IgD-negative memory B cell (primary cell): ENCODE measurements at regions not wholly inside any gene's neighbourhood (a gene's known extent, or its start where the extent isn't known, plus 50 kb on each side); places are given as distances from the start of the nearest gene placed in this dataset.

ENCODE experiments used
- H3K27ac Mint-ChIP-seq, 3 donors: one replicate each; pipeline ENCODE4 v1.8.0; 2020 to 2022; ENCODE audit warnings: mild to moderate bottlenecking in 3 of 3, mixed read lengths in 3 of 3, moderate library complexity in 1 of 3
- H3K27me3 Mint-ChIP-seq: one replicate; pipeline ENCODE4 v1.8.0; 2021; ENCODE audit warnings: mixed read lengths
- H3K36me3 Mint-ChIP-seq: one replicate; pipeline ENCODE4 v1.8.0; 2020; ENCODE audit warnings: mild to moderate bottlenecking, mixed read lengths
- H3K4me1 Mint-ChIP-seq, 3 donors: one replicate each; pipeline ENCODE4 v1.8.0; 2020 to 2022; ENCODE audit warnings: mixed read lengths in 3 of 3, mild to moderate bottlenecking in 1 of 3
- H3K4me3 Mint-ChIP-seq, 4 donors: one replicate each; pipeline ENCODE4 v1.8.0; 2020 to 2022; ENCODE audit warnings: mild to moderate bottlenecking in 4 of 4, mixed read lengths in 4 of 4, moderate library complexity in 3 of 4
- H3K9me3 Mint-ChIP-seq, 3 donors: one replicate each; pipeline ENCODE4 v1.8.0; 2020 to 2021; ENCODE audit warnings: mixed read lengths in 3 of 3, mild to moderate bottlenecking in 1 of 3

DNA sequence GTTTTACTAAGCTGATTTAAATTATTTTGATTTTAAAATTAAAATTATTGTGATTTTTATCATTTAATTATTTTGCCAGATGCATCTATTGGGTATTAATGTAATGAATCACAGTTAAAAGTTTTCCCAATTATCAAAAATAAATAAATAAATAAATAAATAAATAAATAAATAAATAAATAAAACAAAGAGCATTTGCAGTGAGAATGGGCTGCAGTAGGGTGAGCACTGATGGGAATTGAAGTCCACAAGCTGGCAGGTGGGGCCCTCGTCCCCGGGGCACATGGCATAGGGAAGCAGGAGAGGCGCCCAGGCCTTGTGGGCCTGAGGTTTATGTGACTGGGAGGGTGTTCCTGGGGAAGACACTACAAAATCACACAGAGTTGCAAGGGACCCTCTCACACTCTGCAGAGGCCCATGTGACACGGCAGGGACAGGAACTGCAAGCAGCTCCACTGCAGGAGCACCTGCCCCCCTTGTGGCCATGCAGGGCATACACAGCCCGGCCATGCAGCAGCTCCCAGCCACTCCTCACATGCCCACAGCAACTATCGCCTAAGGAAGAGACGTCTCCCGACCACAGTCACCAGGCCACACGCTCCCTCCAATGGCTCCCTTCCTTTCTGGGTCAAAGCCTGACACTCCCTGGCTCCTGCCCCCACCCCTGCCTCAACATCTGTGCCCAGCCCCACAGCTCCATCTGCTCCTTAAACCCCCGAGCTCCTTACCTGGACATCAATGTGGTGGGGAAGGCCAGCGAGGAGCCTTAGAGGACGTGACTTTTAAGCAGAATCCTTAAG lies 256.3 kb upstream of the SFSWAP start:
- Mint-ChIP-seq H3K4me1 (peaks cover 0 to 2% (median 0%) of the 10 kb centered on the region in 3 donors), H3K9me3 (peaks cover 1 to 13% (median 1%) of the 10 kb centered on the region in 3 donors), H3K36me3 (no peaks in the 10 kb centered on the region), H3K4me3 (no peak overlapping the region), H3K27me3 (peaks cover 10% of the 10 kb centered on the region), H3K27ac (no peak overlapping the region)

DNA sequence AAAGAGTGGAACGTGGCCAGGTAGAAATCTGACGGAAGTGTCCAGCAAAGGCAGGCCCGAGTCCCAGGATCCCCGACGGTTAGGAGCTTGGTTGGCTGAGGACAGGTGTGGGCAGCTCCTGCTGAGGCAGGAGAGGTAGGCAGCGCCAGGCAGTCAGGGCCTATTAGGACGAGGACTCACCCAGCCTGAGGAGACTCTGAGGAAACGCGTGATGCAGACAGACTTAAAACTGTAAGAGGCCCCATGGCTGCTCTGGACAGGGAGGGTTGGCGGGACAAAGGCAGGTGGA lies 255.7 kb upstream of the SFSWAP start:
- Mint-ChIP-seq H3K9me3 (peaks cover 1 to 13% (median 1%) of the 10 kb centered on the region in 3 donors), H3K4me1 (peaks cover 0 to 2% (median 0%) of the 10 kb centered on the region in 3 donors), H3K27me3 (peaks cover 14% of the 10 kb centered on the region), H3K27ac (no peak overlapping the region), H3K4me3 (no peak overlapping the region), H3K36me3 (no peaks in the 10 kb centered on the region)

DNA sequence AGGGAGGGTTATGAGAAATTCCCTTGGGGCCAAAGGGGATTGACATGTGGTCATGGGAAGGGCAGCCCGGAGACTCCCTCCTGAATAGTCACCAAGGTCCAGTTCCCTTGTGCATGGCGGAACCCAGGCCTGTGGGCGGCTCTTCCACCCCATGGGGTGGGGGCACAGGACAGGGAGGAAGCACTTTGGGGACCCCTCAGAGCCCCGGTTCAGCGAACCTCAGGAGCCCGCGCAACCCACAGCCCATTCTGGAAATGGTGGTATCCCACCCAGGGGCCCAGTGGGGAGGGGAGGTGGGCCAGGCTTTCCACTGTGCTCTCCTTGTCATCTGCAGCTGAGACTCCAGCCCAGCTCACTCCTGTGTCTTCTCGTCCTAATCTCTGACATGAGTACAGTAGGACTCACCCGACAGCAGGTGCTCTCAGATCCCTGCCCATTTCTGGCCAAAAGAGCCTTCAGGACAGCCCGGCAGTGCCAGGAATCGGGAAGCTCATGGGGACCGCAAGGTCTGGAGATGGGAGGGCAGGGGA lies 255.2 kb upstream of the SFSWAP start:
- H3K27ac Mint-ChIP-seq = no peak overlapping the region
- H3K27me3 Mint-ChIP-seq = peaks cover 18% of the 10 kb centered on the region
- peaks cover 1 to 10% (median 1%) of the 10 kb centered on the region in 3 donors for H3K9me3 Mint-ChIP-seq
- H3K4me1 Mint-ChIP-seq = peaks cover 0 to 2% (median 0%) of the 10 kb centered on the region in 3 donors
- no peak overlapping the region for H3K4me3 Mint-ChIP-seq
- H3K36me3 Mint-ChIP-seq = no peaks in the 10 kb centered on the region

DNA sequence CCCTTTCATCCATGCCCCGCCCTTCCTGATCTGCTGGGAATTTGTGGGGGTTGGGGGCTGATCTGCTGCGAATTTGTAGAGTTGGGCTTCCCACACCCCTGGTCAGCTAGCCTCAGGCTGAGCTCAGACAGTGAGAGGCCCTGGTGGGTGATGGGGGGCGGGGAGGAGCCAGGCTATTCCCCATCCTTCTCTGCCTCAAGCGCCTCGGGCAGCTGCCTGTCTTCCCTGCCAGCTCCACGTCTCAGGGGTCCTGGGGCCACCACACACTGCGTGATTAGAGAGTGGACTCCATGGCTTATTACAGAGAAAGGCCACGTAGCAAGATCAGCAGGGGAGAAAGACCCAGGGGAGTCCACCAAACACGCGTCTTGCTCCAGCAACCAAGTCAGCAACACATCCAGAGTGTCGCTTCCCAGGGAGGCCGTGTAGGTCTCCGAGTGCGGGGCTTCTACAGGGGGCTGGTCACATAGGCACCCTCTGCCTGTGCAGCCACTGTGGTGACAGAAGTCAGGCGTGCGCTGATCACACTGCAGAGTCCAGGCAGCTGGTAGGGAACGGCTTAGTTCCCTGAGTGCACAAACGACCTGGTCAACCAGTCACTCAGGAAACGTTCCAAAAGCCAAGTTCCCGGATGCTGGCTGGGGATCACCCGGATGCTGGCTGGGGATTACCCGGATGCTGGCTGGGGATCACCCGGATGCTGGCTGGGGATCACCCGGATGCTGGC lies 254.4 kb upstream of the SFSWAP start:
- Mint-ChIP-seq H3K4me3 (no peak overlapping the region), H3K9me3 (peaks cover 0 to 5% (median 1%) of the 10 kb centered on the region in 3 donors), H3K36me3 (no peaks in the 10 kb centered on the region), H3K27ac (no peak overlapping the region), H3K4me1 (peaks cover 0 to 2% (median 0%) of the 10 kb centered on the region in 3 donors), H3K27me3 (peaks cover 20% of the 10 kb centered on the region)

DNA sequence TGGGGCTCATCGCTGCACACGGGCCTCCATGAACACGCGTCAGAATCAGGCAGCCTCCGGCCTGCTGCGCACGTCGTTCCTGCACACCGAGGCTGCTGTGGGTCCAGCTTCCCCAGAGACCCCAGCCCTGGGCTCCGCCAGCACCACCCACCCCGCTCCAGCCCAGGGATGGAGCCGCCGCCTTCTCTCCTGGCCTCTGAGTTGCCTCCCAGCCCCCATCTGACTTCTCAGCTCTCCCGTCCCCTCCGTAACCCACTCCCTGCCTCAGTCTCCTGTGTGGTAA lies 253.9 kb upstream of the SFSWAP start:
- H3K27ac Mint-ChIP-seq = no peak overlapping the region
- no peaks in the 10 kb centered on the region for H3K36me3 Mint-ChIP-seq
- H3K9me3 Mint-ChIP-seq = peaks cover 0 to 2% (median 1%) of the 10 kb centered on the region in 3 donors
- H3K4me1 Mint-ChIP-seq = peaks cover 0 to 2% (median 0%) of the 10 kb centered on the region in 3 donors
- peaks cover 20% of the 10 kb centered on the region for H3K27me3 Mint-ChIP-seq
- no peak overlapping the region for H3K4me3 Mint-ChIP-seq

DNA sequence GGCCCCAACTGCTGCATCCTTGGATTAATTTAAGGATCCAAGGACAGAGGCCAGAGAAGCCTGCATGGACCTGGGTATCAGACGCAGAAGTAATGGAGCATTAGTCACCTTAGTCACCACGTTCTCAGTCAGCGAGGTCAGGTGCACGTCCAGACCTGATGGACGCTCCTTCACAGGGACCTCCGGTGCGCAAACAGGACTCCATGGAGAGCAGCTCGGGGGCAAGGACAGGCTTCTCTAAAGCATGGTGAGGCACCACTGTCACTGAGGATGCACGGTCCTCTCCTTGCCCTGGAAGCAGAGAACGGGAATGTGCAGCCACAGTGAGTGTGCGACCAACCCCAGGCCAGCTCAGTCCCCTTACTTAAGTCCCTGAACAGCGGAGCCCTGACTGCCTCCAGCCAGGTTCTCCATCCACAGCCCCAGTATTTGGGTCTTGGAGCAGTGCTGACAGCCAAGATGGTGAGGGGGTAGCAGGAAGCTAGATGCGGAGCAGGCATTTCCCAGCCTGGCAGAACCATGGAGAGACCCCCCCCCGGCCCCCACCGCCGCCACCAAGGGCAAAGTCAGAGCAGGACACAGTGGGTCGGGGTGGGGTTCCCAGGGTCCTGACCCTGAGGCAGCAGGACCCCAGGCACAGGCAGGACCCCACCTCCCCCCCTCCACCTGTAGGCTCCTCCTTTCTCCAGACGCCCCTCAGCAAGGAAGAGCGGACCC lies 253.4 kb upstream of the SFSWAP start:
- no peaks in the 10 kb centered on the region for H3K36me3 Mint-ChIP-seq
- H3K4me3 Mint-ChIP-seq = no peak overlapping the region
- peaks cover 21% of the 10 kb centered on the region for H3K27me3 Mint-ChIP-seq
- peaks cover 0 to 2% (median 0%) of the 10 kb centered on the region in 3 donors for H3K4me1 Mint-ChIP-seq
- H3K27ac Mint-ChIP-seq = no peak overlapping the region
- peaks cover 0 to 6% (median 1%) of the 10 kb centered on the region in 3 donors for H3K9me3 Mint-ChIP-seq

DNA sequence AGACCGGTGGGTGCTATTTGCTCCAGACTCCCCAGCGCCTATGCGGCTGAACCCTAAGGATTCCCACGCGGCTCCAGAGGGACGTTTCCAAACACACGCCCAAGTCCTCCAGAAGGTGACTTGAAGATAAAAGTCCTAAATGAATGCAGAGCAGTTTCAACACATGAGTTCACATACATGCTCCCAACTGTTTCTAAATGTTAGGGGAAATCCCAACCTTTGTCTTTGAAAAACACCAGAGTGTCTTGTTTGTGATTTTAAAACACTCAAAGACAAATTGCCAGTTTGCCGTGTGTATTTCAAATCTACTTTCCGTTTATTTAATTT lies 252.9 kb upstream of the SFSWAP start:
- H3K27me3 Mint-ChIP-seq = peaks cover 21% of the 10 kb centered on the region
- H3K9me3 Mint-ChIP-seq = peaks cover 0 to 6% (median 1%) of the 10 kb centered on the region in 3 donors
- H3K4me3 Mint-ChIP-seq = no peak overlapping the region
- H3K27ac Mint-ChIP-seq = no peak overlapping the region
- H3K36me3 Mint-ChIP-seq = no peaks in the 10 kb centered on the region
- peaks cover 0 to 2% (median 0%) of the 10 kb centered on the region in 3 donors for H3K4me1 Mint-ChIP-seq

DNA sequence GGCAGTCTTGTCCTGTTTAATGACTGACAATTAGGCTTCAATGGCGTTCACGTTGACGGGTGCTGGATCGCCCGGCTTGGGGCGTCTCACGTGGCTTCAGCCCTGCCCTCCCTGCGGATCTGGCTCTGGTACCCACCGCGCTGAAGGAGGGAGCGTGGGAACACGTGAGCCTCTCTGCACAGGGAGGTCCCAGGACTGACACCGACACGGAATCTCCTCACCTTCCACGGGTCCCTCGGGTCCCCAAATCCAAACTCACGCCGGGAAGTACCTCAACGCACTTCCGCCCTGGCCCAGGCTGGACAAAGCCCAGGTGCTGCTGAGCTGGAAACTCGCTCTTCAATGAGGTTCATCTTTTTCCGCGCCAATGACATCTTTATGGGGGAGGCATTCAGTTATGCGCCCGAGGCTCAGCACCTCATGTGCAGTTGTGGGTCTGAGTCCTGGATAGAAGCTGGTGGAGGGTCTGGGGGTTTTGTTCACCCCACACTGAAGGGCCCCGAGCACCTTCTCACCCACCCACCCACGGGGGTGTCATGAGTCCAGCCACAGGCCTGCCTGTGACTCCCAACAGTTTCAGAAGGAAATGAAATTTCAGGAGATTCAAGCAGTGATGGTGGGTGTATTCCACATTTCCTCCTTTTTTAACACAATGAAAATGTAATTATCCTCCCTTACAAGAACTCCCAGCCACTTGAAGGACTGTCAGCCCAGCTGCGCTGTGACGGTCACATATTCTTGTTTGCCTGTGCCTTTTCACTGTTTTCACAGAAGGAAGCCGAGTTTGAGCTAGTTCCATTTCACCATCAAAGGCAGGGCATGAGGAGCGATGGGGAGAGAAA lies 251.7 kb upstream of the SFSWAP start:
- H3K27me3 Mint-ChIP-seq = peaks cover 21% of the 10 kb centered on the region

DNA sequence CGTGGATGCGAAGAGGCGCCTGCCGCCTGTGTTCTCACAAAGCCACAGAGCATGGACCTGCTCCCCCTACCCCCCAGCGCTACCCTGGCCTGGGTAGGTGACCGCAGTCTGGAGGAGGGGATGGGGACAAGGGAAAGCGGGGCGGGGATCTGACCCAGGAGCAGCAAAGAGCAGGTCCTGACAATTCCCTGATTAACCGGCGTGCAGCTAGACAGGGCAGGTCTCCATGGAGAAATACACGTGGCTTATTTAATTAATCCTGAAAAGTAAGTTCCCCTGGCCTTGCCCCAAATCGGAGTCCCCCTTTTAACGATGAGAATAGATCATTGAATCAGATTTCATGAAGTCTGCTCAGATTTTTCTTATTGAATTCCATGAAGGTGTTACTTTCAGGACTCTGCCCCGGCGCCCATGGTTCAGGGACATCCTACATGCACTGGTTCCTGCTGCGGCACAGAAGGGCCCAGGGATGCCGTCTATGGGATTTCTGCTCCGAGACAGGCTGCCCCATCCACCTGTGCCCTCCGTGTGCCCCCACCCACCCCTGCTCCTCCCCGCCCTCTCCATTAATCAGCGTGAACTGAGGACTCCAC lies 251.0 kb upstream of the SFSWAP start:
- Mint-ChIP-seq H3K27me3 (peaks cover 21% of the 10 kb centered on the region), H3K4me1 (no peaks in the 10 kb centered on the region), H3K27ac (no peak overlapping the region), H3K4me3 (no peak overlapping the region), H3K9me3 (peaks cover 0 to 6% (median 0%) of the 10 kb centered on the region in 3 donors), H3K36me3 (no peaks in the 10 kb centered on the region)

More for the DNA sequence above, 251.7 kb upstream of the SFSWAP start:
- Mint-ChIP-seq H3K9me3 (peaks cover 0 to 6% (median 1%) of the 10 kb centered on the region in 3 donors), H3K4me3 (no peak overlapping the region), H3K27ac (peak overlapping the region in 1 of 3 donors; percentile 71), H3K4me1 (peaks cover 0 to 2% (median 0%) of the 10 kb centered on the region in 3 donors), H3K36me3 (no peaks in the 10 kb centered on the region)

DNA sequence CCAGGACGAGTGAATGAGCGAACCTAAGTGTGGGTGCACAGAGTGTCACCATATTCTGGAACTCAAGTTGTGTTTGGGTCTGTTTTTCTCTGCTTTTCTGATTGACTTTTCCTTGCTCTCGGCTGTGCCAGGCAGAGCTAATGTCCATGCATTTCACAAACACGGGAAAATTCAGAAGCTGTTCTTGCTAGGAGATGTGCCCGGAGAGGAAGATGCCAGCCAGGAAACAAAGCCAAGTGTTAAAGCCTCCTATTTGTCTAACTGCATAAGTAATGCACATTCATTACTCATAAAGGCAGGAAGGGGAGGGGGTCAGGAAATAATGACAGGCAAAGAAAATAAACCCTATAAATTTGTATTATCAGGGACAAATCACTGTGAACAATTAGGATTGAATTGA lies 250.4 kb upstream of the SFSWAP start:
- H3K4me1 Mint-ChIP-seq = no peaks in the 10 kb centered on the region
- H3K4me3 Mint-ChIP-seq = no peak overlapping the region
- peaks cover 0 to 6% (median 0%) of the 10 kb centered on the region in 3 donors for H3K9me3 Mint-ChIP-seq
- H3K27me3 Mint-ChIP-seq = peaks cover 21% of the 10 kb centered on the region
- no peak overlapping the region for H3K27ac Mint-ChIP-seq
- H3K36me3 Mint-ChIP-seq = no peaks in the 10 kb centered on the region

DNA sequence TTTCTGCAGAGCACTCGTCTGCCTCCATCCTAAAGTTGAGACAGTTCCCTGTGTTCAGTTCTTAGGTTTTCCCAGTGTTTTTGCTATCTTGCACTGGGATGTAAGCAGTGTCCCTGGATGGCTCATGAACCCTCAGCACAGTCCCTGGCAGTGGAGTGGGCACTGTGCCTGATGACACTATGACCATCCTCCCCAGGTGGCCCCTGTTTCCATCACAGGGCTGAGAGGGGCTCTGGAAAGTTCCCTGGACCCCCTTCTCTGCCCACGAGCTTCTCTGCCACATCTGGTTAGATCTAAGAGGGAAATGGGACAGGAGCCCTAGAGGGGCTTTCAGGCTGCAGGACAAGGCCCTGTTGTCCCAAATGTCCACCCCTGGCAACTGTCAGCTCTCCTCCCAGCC lies 249.8 kb upstream of the SFSWAP start:
- Mint-ChIP-seq H3K4me3 (no peak overlapping the region), H3K4me1 (no peaks in the 10 kb centered on the region), H3K27me3 (peaks cover 21% of the 10 kb centered on the region), H3K36me3 (no peaks in the 10 kb centered on the region), H3K27ac (no peak overlapping the region), H3K9me3 (peaks cover 0 to 6% (median 0%) of the 10 kb centered on the region in 3 donors)

DNA sequence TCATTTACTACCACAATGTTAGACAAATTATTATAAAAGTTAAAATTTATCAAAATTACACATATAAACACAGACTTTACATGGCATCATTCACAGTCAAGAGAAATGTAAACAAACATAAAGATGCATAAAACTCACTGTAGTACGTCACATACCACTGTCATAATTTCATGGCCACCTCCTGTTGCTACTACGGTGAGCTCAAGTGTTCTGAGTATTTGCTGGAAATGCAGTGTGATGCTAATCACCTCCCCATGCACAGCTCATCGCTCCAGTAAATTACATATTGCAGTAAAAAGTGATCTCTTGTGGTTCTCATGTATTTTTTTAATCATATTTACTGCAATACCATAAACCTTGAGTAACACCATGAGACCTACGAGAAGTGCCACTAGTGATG lies 247.7 kb upstream of the SFSWAP start:
- H3K27ac Mint-ChIP-seq = no peak overlapping the region
- H3K9me3 Mint-ChIP-seq = peaks cover 0 to 6% (median 2%) of the 10 kb centered on the region in 3 donors
- H3K4me3 Mint-ChIP-seq = no peak overlapping the region
- H3K4me1 Mint-ChIP-seq = no peaks in the 10 kb centered on the region
- H3K36me3 Mint-ChIP-seq = no peaks in the 10 kb centered on the region
- peaks cover 17% of the 10 kb centered on the region for H3K27me3 Mint-ChIP-seq

DNA sequence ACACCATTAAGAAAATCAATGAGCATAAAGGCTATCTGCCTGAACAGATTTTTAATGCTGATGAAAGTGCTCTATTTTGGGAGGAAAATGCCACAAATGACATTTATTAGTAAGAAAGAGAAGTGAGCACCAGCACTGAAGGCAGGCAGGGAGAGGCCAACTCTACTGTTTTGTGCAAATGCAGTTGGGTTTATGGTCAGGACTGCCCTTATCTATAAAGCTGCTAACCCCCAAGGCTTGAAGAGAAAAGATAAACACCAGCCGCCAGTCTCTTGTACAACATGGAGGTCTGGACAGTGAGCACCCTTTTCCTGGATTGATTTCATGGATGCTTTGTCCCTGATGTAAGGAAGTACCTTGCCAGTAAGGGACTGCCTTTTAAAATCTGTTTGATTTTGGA lies 246.8 kb upstream of the SFSWAP start:
- Mint-ChIP-seq H3K27me3 (peaks cover 16% of the 10 kb centered on the region), H3K4me1 (no peaks in the 10 kb centered on the region), H3K36me3 (no peaks in the 10 kb centered on the region), H3K4me3 (no peak overlapping the region), H3K9me3 (peaks cover 0 to 6% (median 2%) of the 10 kb centered on the region in 3 donors), H3K27ac (no peak overlapping the region)

DNA sequence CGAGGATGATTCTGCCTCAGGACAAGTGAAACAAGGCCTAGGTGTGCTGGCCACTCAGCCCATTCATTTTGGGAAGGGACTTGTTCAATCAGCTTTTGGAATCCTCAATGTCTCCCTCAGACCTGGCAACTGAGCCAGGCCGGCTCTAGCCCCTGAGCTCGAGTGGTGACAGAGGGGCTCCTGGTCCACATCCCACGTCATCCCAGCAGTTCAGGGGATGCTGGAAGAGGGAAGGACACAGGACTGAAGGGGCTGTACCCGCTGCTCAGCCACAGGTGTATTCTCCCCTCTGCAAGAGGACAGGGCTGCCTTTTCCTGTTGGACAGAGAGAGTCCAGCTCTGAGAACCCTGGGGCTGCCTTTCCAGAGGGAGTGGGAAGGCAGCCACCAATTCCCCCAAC lies 244.6 kb upstream of the SFSWAP start:
- Mint-ChIP-seq H3K36me3 (no peaks in the 10 kb centered on the region), H3K27me3 (peaks cover 5% of the 10 kb centered on the region), H3K4me3 (no peak overlapping the region), H3K4me1 (no peaks in the 10 kb centered on the region), H3K27ac (no peak overlapping the region), H3K9me3 (peaks cover 0 to 6% (median 2%) of the 10 kb centered on the region in 3 donors)
